ENCODE measurements at regions not wholly inside any gene's neighbourhood (a gene's known extent, or its start where the extent isn't known, plus 50 kb on each side); places are given as distances from the start of the nearest gene placed in this dataset.

- TF ChIP-seq EZH2 (IDR thresholded peaks at IDR 0.05; ENCODE audit: borderline replicate concordance, insufficient read depth, low read length, poor library complexity, severe bottlenecking) (no peak), REST (IDR thresholded peaks at IDR 0.05; ENCODE audit: borderline replicate concordance) (no peak), POLR2AphosphoS5 (IDR thresholded peaks at IDR 0.05) (no peak), EP300 (conservative IDR thresholded peaks at IDR 0.05; ENCODE audit: poor library complexity, severe bottlenecking) (no peak), MXI1 (conservative IDR thresholded peaks at IDR 0.05; ENCODE audit: poor library complexity, severe bottlenecking) (no peak), TAF1 (IDR thresholded peaks at IDR 0.05; ENCODE audit: low read depth) (no peak), SMC3 (conservative IDR thresholded peaks at IDR 0.05; ENCODE audit: poor library complexity) (no peak), RAD21 (conservative IDR thresholded peaks at IDR 0.05) (no peak)
- TF ChIP-seq, protein P1, sequence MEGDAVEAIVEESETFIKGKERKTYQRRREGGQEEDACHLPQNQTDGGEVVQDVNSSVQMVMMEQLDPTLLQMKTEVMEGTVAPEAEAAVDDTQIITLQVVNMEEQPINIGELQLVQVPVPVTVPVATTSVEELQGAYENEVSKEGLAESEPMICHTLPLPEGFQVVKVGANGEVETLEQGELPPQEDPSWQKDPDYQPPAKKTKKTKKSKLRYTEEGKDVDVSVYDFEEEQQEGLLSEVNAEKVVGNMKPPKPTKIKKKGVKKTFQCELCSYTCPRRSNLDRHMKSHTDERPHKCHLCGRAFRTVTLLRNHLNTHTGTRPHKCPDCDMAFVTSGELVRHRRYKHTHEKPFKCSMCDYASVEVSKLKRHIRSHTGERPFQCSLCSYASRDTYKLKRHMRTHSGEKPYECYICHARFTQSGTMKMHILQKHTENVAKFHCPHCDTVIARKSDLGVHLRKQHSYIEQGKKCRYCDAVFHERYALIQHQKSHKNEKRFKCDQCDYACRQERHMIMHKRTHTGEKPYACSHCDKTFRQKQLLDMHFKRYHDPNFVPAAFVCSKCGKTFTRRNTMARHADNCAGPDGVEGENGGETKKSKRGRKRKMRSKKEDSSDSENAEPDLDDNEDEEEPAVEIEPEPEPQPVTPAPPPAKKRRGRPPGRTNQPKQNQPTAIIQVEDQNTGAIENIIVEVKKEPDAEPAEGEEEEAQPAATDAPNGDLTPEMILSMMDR (IDR thresholded peaks at IDR 0.05; ENCODE audit: poor library complexity, severe bottlenecking), result no peak
Observed at GRCh38 chr3:66152336-66152735, 68.5 kb upstream of the SLC25A26 start.

All from neural cell (in vitro differentiated cells).